ACHN (cell line): ENCODE measurements at regions not wholly inside any gene's neighbourhood (a gene's known extent, or its start where the extent isn't known, plus 50 kb on each side); places are given as distances from the start of the nearest gene placed in this dataset.
"Not testable (repeated sequence)": the region's sequence is repeated elsewhere in the genome, so short reads cannot be mapped to it uniquely, and the experiment has no call there.

ENCODE experiments used
- DNase-seq: peaks from one replicate; pipeline ENCODE4 v3.0.0-alpha.2; 2015
- in situ Hi-C: cut with HindIII; loops from 2 replicates; pipeline ENCODE4 v1.10.0; 2017; ENCODE audit warnings: low sequenced_read_pairs, low pct_ligation_motif_present, low pct_unique_long_range_greater_than_20kb

- no peak for DNase-seq
- in situ Hi-C loops: no loop called here
Observed at GRCh38 chr21:22703521-22703920, 1705.3 kb downstream of the NCAM2 start.

DNA sequence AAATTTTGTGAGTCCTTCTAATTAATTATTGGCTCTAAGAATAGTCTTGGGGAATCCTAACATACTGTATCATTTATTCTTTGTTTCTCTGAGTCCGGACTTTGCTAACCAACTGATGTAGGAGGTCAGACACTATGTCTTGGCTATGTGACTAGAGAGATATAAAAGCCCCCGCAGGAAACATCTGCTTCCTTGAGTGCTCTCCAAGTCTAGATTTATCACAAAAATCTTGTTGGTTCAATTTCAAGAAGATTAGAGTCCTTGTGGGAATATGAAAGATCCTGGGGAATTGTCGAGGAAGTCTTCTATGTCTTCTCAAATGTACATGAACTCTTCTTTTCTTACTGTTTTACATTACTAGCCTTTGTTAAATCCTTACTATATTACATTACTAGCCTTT lies 1712.5 kb downstream of the NCAM2 start:
- in situ Hi-C loops: no loop called here
- no peak for DNase-seq

GRCh38 chr21:22711636-22712035 lies 1713.4 kb downstream of the NCAM2 start:
- in situ Hi-C loops: no loop called here
- DNase-seq: no peak

- in situ Hi-C loops: no loop called here
Observed at GRCh38 chr21:22725436-22725835, 1727.2 kb downstream of the NCAM2 start.

GRCh38 chr21:22728091-22728490 lies 1729.9 kb downstream of the NCAM2 start:
- DNase-seq: no peak
- in situ Hi-C loops: no loop called here

More at GRCh38 chr21:22725436-22725835, 1727.2 kb downstream of the NCAM2 start:
- no peak for DNase-seq

- in situ Hi-C loops: no loop called here
- DNase-seq: no peak
Observed at GRCh38 chr21:22743085-22743484, 1744.9 kb downstream of the NCAM2 start.

DNA sequence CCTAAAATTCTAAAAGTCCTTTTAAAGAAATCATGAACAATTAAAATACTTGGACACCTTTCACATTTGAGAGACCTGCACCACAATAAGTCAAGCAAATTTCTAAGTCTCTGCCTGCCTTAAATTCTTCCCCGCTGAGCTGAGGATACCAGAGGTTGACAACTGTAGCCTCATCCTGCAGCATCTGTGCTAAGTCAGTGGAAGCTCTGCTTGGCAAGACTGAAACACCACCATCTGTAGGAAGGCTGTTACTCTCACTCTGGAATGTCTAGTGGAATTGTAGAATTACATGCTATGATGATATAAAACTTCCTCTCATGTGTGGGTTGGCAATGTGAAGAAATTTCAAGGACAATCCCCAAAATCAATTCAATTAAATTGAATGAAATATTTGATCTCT lies 1756.5 kb downstream of the NCAM2 start:
- no peak for DNase-seq
- in situ Hi-C loops: no loop called here

GRCh38 chr21:22758478-22758877 lies 1760.3 kb downstream of the NCAM2 start:
- DNase-seq: no peak
- in situ Hi-C loops: no loop called here

DNA sequence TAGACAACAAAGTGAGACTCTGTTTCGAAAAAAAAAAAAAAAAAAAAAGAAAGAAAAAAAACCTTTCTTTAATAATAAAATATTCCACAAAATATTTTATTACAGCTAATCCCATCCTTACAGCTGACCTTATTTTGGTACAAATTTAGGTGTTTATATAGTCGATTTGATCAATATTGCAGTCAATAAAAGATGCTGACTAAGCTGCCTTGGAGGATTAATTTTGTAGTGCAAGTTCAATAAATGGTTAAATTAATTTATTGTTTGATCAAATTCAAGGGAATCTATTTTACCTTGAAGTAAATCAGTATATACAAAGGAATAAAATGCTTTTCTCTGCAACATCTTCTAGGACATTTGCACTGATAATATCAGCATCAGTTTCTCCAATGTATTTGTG lies 1764.3 kb downstream of the NCAM2 start:
- DNase-seq: no peak
- in situ Hi-C loops: no loop called here

DNA sequence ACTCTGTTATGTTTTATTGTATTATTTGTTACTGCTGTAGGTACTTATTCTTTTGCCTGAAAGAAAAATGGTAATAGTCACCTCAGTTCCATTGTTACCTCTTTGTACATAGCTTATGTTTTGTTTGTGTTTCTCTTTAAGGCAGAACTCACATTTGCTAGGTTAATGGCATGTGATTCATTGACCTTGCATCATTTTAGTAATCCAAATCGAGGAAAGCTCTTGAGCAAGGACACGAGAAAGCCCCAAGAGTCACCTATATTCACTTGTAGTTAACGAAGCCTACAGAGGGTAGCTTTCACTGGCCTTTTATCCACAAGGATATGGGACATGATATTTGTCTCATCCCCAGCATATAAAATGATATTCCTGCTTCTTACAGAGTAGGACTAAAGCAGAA lies 1765.2 kb downstream of the NCAM2 start:
- in situ Hi-C loops: no loop called here
- no peak for DNase-seq

- in situ Hi-C loops: no loop called here
- DNase-seq: no peak
Observed at GRCh38 chr21:22764222-22764621, 1766.0 kb downstream of the NCAM2 start.

- no peak for DNase-seq
- in situ Hi-C loops: no loop called here
Observed at GRCh38 chr21:22791376-22791775, 1793.2 kb downstream of the NCAM2 start.

DNA sequence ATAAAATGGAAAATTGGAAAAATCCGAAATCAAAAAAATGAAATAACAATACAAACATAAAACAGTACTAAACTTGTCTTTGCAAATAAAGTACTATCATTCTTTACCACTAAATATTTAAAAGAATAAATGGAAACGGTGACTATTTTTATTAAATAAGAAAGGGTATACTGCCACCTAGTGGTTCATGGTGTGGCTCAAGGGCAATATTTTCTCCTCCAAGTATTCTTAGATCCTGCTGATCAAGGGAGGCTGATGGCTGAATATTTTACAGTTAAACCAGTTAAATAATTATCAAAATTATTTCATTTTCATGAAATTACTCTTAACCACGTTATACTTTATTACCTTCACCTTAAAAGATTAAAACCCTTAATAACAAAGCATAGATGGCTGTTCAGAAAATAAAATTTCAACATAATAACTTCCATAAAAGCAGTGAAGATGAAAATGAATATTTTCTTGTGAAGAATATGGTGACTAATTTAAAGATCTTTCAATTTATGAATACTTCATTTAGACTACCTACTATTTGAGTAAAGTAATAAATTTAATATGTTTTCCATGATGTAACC lies 1793.9 kb downstream of the NCAM2 start:
- in situ Hi-C loops: no loop called here
- peak; percentile 36 for DNase-seq

- in situ Hi-C loops: no loop called here
- DNase-seq: no peak
Observed at GRCh38 chr21:22795091-22795490, 1796.9 kb downstream of the NCAM2 start.

- in situ Hi-C loops: no loop called here
- no peak for DNase-seq
Observed at GRCh38 chr21:22795644-22796043, 1797.4 kb downstream of the NCAM2 start.

DNA sequence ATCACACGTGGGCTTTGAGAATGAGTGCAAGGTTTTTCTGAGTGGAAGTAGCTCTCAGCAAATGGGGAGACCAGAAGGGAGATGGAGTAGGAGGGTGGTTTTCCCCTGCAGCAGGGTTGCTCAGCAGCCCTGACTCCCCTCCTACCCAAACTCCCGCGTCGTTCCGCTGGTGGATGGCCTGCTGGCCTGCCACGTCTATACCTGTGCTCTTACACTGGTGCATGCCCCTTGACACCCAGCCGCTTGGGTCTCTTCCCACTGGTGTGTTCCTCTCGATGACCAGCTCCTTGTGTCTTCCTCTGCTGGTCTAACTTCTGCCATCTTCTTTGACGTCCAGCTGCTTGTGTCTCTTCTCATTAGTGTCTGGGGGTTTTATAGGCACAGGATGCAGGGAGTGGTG lies 1797.9 kb downstream of the NCAM2 start:
- DNase-seq: no peak
- in situ Hi-C loops: no loop called here

GRCh38 chr21:22804151-22804550 lies 1805.9 kb downstream of the NCAM2 start:
- in situ Hi-C loops: no loop called here
- no peak for DNase-seq

DNA sequence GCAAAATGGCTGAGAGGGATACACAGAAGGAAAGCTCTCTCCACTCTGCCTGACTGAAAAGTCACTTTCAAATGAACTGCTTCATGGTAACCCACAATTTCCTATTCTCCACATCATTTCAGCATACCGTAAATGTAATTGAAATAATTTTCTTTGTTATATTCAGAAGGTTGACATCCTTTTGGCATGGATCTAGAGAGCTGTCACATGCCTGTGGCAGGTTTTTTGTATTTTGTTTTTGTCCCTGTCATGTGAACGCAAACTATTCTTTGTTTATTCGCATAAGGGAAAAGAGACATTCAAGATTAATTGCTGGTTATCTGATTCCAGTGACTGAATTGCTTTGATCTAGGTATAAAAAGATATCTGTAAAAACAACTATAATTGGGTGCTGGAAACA lies 1808.1 kb downstream of the NCAM2 start:
- in situ Hi-C loops: no loop called here
- no peak for DNase-seq

- in situ Hi-C loops: no loop called here
- no peak for DNase-seq
Observed at GRCh38 chr21:22813201-22813600, 1815.0 kb downstream of the NCAM2 start.

DNA sequence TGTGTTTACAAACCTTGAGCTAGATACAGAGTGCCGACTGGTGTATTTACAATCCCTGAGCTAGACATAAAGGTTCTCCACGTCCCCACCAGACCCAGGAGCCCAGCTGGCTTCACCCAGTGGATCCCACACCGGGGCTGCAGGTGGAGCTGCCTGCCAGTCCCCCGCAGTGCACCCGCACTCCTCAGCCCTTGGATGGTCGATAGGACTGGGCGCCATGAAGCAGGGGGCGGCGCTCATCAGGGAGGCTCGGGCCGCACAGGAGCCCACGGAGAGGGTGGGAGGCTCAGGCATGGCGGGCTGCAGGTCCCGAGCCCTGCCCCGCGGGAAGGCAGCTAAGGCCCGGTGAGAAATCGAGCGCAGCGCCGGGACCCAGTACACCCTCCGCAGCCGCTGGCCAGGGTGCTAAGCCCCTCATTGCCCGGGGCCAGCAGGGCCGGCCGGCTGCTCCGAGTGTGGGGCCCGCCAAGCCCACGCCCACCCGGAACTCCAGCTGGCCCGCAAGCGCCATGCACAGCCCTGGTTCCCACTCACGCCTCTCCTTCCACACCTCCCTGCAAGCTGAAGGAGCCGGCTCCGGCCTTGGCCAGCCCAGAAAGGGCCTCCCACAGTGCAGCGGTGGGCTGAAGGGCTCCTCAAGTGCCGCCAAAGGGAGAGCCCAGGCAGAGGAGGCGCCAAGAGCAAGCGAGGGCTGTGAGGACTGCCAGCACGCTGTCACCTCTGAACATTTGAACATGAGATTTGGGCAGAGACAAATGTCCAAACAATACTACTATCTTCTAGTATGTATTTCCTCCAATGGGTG lies 1820.7 kb downstream of the NCAM2 start:
- DNase-seq, in situ Hi-C loops: not testable (repeated sequence)
